HG02642 (cell line): ENCODE measurements at regions not wholly inside any gene's neighbourhood (a gene's known extent, or its start where the extent isn't known, plus 50 kb on each side); places are given as distances from the start of the nearest gene placed in this dataset.
"Not testable (repeated sequence)": the region's sequence is repeated elsewhere in the genome, so short reads cannot be mapped to it uniquely, and the experiment has no call there.

Experiments
- ATAC-seq: cut with Tn5 transposase; IDR thresholded peaks from one replicate; pipeline ENCODE4 v1.9.1; 2021; ENCODE audit warnings: mild to moderate bottlenecking; ENCODE audit not compliant: unreplicated experiment, poor library complexity

GRCh38 chr5:67548520-67549295 lies 352.1 kb upstream of the CD180 start:
- ATAC-seq, result no peak

- no peak for ATAC-seq
Observed at GRCh38 chr5:67547682-67548081, 351.1 kb upstream of the CD180 start.

GRCh38 chr5:67544942-67545341 lies 348.3 kb upstream of the CD180 start:
- not testable (repeated sequence) for ATAC-seq

- ATAC-seq, result no peak
Observed at GRCh38 chr5:67543720-67544270, 347.2 kb upstream of the CD180 start.

- no peak for ATAC-seq
Observed at GRCh38 chr5:67542479-67542878, 345.9 kb upstream of the CD180 start.

- no peak for ATAC-seq
Observed at GRCh38 chr5:67541875-67542274, 345.3 kb upstream of the CD180 start.

- ATAC-seq, result no peak
Observed at GRCh38 chr5:67538855-67539506, 342.4 kb upstream of the CD180 start.

GRCh38 chr5:67537439-67538148 lies 341.0 kb upstream of the CD180 start:
- no peak for ATAC-seq

- ATAC-seq, result no peak
Observed at GRCh38 chr5:67536866-67537265, 340.3 kb upstream of the CD180 start.

GRCh38 chr5:67530609-67531255 lies 334.1 kb upstream of the CD180 start:
- ATAC-seq, result no peak

- ATAC-seq, result no peak
Observed at GRCh38 chr5:67528953-67529352, 332.4 kb upstream of the CD180 start.

GRCh38 chr5:67526793-67527192 lies 330.2 kb upstream of the CD180 start:
- no peak for ATAC-seq

GRCh38 chr5:67520161-67520908 lies 323.7 kb upstream of the CD180 start:
- ATAC-seq, result no peak

GRCh38 chr5:67518227-67518626 lies 321.6 kb upstream of the CD180 start:
- ATAC-seq, result no peak

GRCh38 chr5:67516948-67517565 lies 320.5 kb upstream of the CD180 start:
- no peak for ATAC-seq

- no peak for ATAC-seq
Observed at GRCh38 chr5:67515762-67516161, 319.2 kb upstream of the CD180 start.

- no peak for ATAC-seq
Observed at GRCh38 chr5:67515020-67515689, 318.6 kb upstream of the CD180 start.

GRCh38 chr5:67512758-67513157 lies 316.2 kb upstream of the CD180 start:
- no peak for ATAC-seq

- no peak for ATAC-seq
Observed at GRCh38 chr5:67511911-67512310, 315.3 kb upstream of the CD180 start.
